Neural cell (in vitro differentiated cells): ENCODE measurements at regions not wholly inside any gene's neighbourhood (a gene's known extent, or its start where the extent isn't known, plus 50 kb on each side); places are given as distances from the start of the nearest gene placed in this dataset.

ENCODE experiments used
- CTCF ChIP-seq: fragments of 450-650 bp; IDR thresholded peaks from 2 replicates; pipeline ENCODE4 v1.5.1; 2014; ENCODE audit warnings: antibody characterized with exemption, mild to moderate bottlenecking, moderate library complexity; ENCODE audit not compliant: poor library complexity, severe bottlenecking
- EZH2 ChIP-seq: fragments of 200-600, 300-800 bp; shearing (Covaris generic), sonication (generic); IDR thresholded peaks from 2 replicates; pipeline ENCODE4 v1.6.1; 2014; ENCODE audit warnings: antibody characterized with exemption, low read length, borderline replicate concordance, mild to moderate bottlenecking; ENCODE audit not compliant: insufficient read depth, poor library complexity, severe bottlenecking
- MXI1 ChIP-seq: fragments of 450-650 bp; conservative IDR thresholded peaks from 2 replicates; pipeline ENCODE4 v1.6.1; 2014; ENCODE audit warnings: antibody characterized with exemption, mild to moderate bottlenecking; ENCODE audit not compliant: poor library complexity, severe bottlenecking
- RAD21 ChIP-seq: fragments of 450-650 bp; conservative IDR thresholded peaks from 2 replicates; pipeline ENCODE4 v1.6.1; 2014; ENCODE audit warnings: antibody characterized with exemption, mild to moderate bottlenecking, moderate library complexity
- TF ChIP-seq, protein P1 (sequence below): IDR thresholded peaks from 2 replicates; pipeline ENCODE4 v1.6.1; 2012; ENCODE audit warnings: borderline replicate concordance

GRCh38 chr13:37194428-37194861, 89.0 kb upstream of the CSNK1A1L start:
- no peak for TF ChIP-seq EZH2
- TF ChIP-seq, protein P1, sequence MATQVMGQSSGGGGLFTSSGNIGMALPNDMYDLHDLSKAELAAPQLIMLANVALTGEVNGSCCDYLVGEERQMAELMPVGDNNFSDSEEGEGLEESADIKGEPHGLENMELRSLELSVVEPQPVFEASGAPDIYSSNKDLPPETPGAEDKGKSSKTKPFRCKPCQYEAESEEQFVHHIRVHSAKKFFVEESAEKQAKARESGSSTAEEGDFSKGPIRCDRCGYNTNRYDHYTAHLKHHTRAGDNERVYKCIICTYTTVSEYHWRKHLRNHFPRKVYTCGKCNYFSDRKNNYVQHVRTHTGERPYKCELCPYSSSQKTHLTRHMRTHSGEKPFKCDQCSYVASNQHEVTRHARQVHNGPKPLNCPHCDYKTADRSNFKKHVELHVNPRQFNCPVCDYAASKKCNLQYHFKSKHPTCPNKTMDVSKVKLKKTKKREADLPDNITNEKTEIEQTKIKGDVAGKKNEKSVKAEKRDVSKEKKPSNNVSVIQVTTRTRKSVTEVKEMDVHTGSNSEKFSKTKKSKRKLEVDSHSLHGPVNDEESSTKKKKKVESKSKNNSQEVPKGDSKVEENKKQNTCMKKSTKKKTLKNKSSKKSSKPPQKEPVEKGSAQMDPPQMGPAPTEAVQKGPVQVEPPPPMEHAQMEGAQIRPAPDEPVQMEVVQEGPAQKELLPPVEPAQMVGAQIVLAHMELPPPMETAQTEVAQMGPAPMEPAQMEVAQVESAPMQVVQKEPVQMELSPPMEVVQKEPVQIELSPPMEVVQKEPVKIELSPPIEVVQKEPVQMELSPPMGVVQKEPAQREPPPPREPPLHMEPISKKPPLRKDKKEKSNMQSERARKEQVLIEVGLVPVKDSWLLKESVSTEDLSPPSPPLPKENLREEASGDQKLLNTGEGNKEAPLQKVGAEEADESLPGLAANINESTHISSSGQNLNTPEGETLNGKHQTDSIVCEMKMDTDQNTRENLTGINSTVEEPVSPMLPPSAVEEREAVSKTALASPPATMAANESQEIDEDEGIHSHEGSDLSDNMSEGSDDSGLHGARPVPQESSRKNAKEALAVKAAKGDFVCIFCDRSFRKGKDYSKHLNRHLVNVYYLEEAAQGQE = no peak
- TF ChIP-seq CTCF = no peak
- TF ChIP-seq RAD21 = no peak
- no peak for TF ChIP-seq MXI1
